ENCODE measurements at regions not wholly inside any gene's neighbourhood (a gene's known extent, or its start where the extent isn't known, plus 50 kb on each side); places are given as distances from the start of the nearest gene placed in this dataset.

DNA sequence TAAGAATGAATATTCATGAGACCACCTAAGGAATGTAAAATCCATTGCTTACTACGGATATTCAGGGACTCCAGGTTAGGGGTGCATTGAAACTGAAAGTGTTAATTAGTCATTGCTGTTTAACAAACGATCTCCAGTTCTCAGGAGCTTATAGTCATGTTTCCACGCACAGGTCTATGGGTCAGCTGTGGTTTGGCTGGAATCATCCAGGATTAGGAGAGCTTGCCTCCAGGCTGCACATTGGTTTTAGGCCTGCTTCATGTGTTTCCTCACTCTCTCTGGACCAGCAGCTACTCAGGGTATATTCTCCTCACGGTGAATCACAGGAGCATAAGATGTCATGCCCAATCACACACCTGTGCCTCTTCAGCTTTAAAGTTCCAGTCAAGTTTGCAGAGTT, 98.9 kb downstream of the ATXN3L start:
- TF ChIP-seq, protein P1, sequence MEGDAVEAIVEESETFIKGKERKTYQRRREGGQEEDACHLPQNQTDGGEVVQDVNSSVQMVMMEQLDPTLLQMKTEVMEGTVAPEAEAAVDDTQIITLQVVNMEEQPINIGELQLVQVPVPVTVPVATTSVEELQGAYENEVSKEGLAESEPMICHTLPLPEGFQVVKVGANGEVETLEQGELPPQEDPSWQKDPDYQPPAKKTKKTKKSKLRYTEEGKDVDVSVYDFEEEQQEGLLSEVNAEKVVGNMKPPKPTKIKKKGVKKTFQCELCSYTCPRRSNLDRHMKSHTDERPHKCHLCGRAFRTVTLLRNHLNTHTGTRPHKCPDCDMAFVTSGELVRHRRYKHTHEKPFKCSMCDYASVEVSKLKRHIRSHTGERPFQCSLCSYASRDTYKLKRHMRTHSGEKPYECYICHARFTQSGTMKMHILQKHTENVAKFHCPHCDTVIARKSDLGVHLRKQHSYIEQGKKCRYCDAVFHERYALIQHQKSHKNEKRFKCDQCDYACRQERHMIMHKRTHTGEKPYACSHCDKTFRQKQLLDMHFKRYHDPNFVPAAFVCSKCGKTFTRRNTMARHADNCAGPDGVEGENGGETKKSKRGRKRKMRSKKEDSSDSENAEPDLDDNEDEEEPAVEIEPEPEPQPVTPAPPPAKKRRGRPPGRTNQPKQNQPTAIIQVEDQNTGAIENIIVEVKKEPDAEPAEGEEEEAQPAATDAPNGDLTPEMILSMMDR (conservative IDR thresholded peaks at IDR 0.05; ENCODE audit: low read length) = no peak
- no peak for TF ChIP-seq EZH2phosphoT487 (IDR thresholded peaks at IDR 0.05; ENCODE audit: borderline replicate concordance)

Data from Loucy (cell line).